ENCODE measurements at regions not wholly inside any gene's neighbourhood (a gene's known extent, or its start where the extent isn't known, plus 50 kb on each side); places are given as distances from the start of the nearest gene placed in this dataset.
"Not testable (repeated sequence)": the region's sequence is repeated elsewhere in the genome, so short reads cannot be mapped to it uniquely, and the experiment has no call there.

GRCh38 chr5:101461455-101461854 lies 558.4 kb upstream of the ST8SIA4 start:
- Histone ChIP-seq H2BK12ac (ENCODE audit: low read length) (no peak overlapping the region), H3K27ac (ENCODE audit: low read depth, low read length) (no peak overlapping the region), H3K9ac (ENCODE audit: low read length) (no peak overlapping the region), H3K4me3 (ENCODE audit: low read depth, low read length) (no peak overlapping the region), H3K27me3 (ENCODE audit: insufficient read depth, low read length) (no peaks in the 10 kb centered on the region), H3K79me2 (ENCODE audit: control insufficient read depth, insufficient read depth, low read length, poor library complexity) (no peaks in the 10 kb centered on the region), H3K79me1 (ENCODE audit: low read length) (no peaks in the 10 kb centered on the region), H2BK120ac (ENCODE audit: insufficient read depth, low read length, poor library complexity) (no peak overlapping the region), H2AK5ac (ENCODE audit: low read length) (no peak overlapping the region), H2AFZ (ENCODE audit: insufficient read depth, low read length, poor library complexity) (no peak overlapping the region), H4K91ac (ENCODE audit: low read depth, low read length) (no peak overlapping the region), H4K8ac (ENCODE audit: low read depth, low read length) (no peak overlapping the region), H3K14ac (ENCODE audit: low read length) (no peak overlapping the region), H3K36me3 (ENCODE audit: control insufficient read depth in 1 of 2, insufficient read depth in 2 of 2, low read length in 2 of 2) (no peaks in the 10 kb centered on the region), H3K4ac (ENCODE audit: low read depth, low read length) (no peak overlapping the region), H2BK5ac (ENCODE audit: low read depth, low read length, poor library complexity) (no peak overlapping the region), H3K4me2 (ENCODE audit: low read length) (no peak overlapping the region), H3K4me1 (ENCODE audit: control insufficient read depth in 1 of 2, insufficient read depth in 2 of 2, low read length in 2 of 2) (no peaks in the 10 kb centered on the region), H4K12ac (ENCODE audit: low read depth, low read length) (no peak overlapping the region), H3K23ac (ENCODE audit: low read length) (no peak overlapping the region), H3K9me3 (ENCODE audit: insufficient read depth, low read depth, low read length) (no peaks in the 10 kb centered on the region), H3K18ac (ENCODE audit: low read length) (no peak overlapping the region)
- DNase-seq: no peak

- no peak overlapping the region for H2AK5ac ChIP-seq (ENCODE audit: low read length)
- H4K12ac ChIP-seq (ENCODE audit: low read depth, low read length): no peak overlapping the region
- no peak overlapping the region for H4K8ac ChIP-seq (ENCODE audit: low read depth, low read length)
- no peak overlapping the region for H3K4ac ChIP-seq (ENCODE audit: low read depth, low read length)
- WGBS (ENCODE audit: extremely low coverage, insufficient coverage, insufficient read length): no CpG with 5 or more reads among the region's 4 CpGs
- H3K79me2 ChIP-seq (ENCODE audit: control insufficient read depth, insufficient read depth, low read length, poor library complexity): no peaks in the 10 kb centered on the region
- no peak overlapping the region for H3K9ac ChIP-seq (ENCODE audit: low read length)
- no peaks in the 10 kb centered on the region for H3K79me1 ChIP-seq (ENCODE audit: low read length)
- DNase-seq: peak in 1 of 2 donors; percentile 10
- H3K14ac ChIP-seq (ENCODE audit: low read length): no peak overlapping the region
- H2BK5ac ChIP-seq (ENCODE audit: low read depth, low read length, poor library complexity): no peak overlapping the region
- H2AFZ ChIP-seq (ENCODE audit: insufficient read depth, low read length, poor library complexity): no peak overlapping the region
- H3K23ac ChIP-seq (ENCODE audit: low read length): no peak overlapping the region
- H3K4me3 ChIP-seq (ENCODE audit: low read depth, low read length): no peak overlapping the region
- H3K4me2 ChIP-seq (ENCODE audit: low read length): no peak overlapping the region
- no peaks in the 10 kb centered on the region for H3K9me3 ChIP-seq (ENCODE audit: insufficient read depth, low read depth, low read length)
- no peaks in the 10 kb centered on the region for H3K27me3 ChIP-seq (ENCODE audit: insufficient read depth, low read length)
- H3K36me3 ChIP-seq (ENCODE audit: control insufficient read depth in 1 of 2, insufficient read depth in 2 of 2, low read length in 2 of 2): no peaks in the 10 kb centered on the region
- H2BK120ac ChIP-seq (ENCODE audit: insufficient read depth, low read length, poor library complexity): no peak overlapping the region
- no peak overlapping the region for H3K27ac ChIP-seq (ENCODE audit: low read depth, low read length)
- no peak overlapping the region for H4K91ac ChIP-seq (ENCODE audit: low read depth, low read length)
- no peaks in the 10 kb centered on the region for H3K4me1 ChIP-seq (ENCODE audit: control insufficient read depth in 1 of 2, insufficient read depth in 2 of 2, low read length in 2 of 2)
- H3K18ac ChIP-seq (ENCODE audit: low read length): no peak overlapping the region
- H2BK12ac ChIP-seq (ENCODE audit: low read length): no peak overlapping the region
Measured at GRCh38 chr5:101458587-101458986, 555.5 kb upstream of the ST8SIA4 start.

DNA sequence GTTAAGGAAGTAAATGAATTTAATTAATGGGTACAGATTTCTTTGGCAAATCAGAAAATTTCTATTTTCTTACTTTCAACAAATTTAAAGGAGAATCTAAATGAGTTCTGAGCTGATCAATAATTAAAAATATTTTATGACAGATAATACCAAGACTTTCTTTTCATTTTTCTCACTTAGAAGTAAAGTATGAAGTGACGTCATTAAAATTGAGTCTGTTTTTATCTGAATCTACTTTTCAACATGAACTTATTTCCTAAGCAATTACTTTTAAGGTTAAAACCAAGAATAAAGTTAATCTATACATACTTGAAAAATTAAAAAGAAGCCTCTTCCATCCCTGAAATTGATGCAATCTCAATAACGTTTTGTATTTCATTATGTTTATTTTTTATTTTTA lies 552.8 kb upstream of the ST8SIA4 start:
- no peaks in the 10 kb centered on the region for H3K79me1 ChIP-seq (ENCODE audit: low read length)
- no peak for DNase-seq
- H3K23ac ChIP-seq (ENCODE audit: low read length): no peak overlapping the region
- H3K27ac ChIP-seq (ENCODE audit: low read depth, low read length): no peak overlapping the region
- no peak overlapping the region for H2BK120ac ChIP-seq (ENCODE audit: insufficient read depth, low read length, poor library complexity)
- H2AK5ac ChIP-seq (ENCODE audit: low read length): no peak overlapping the region
- no peaks in the 10 kb centered on the region for H3K27me3 ChIP-seq (ENCODE audit: insufficient read depth, low read length)
- H2BK5ac ChIP-seq (ENCODE audit: low read depth, low read length, poor library complexity): no peak overlapping the region
- no CpG with 5 or more reads among the region's 2 CpGs for WGBS (ENCODE audit: extremely low coverage, insufficient coverage, insufficient read length)
- H3K4ac ChIP-seq (ENCODE audit: low read depth, low read length): no peak overlapping the region
- no peak overlapping the region for H3K18ac ChIP-seq (ENCODE audit: low read length)
- no peak overlapping the region for H4K91ac ChIP-seq (ENCODE audit: low read depth, low read length)
- H3K4me1 ChIP-seq (ENCODE audit: control insufficient read depth in 1 of 2, insufficient read depth in 2 of 2, low read length in 2 of 2): no peaks in the 10 kb centered on the region
- no peak overlapping the region for H4K8ac ChIP-seq (ENCODE audit: low read depth, low read length)
- H4K12ac ChIP-seq (ENCODE audit: low read depth, low read length): no peak overlapping the region
- H3K79me2 ChIP-seq (ENCODE audit: control insufficient read depth, insufficient read depth, low read length, poor library complexity): no peaks in the 10 kb centered on the region
- H2AFZ ChIP-seq (ENCODE audit: insufficient read depth, low read length, poor library complexity): no peak overlapping the region
- H3K4me3 ChIP-seq (ENCODE audit: low read depth, low read length): no peak overlapping the region
- no peak overlapping the region for H3K9ac ChIP-seq (ENCODE audit: low read length)
- H2BK12ac ChIP-seq (ENCODE audit: low read length): no peak overlapping the region
- no peak overlapping the region for H3K4me2 ChIP-seq (ENCODE audit: low read length)
- H3K9me3 ChIP-seq (ENCODE audit: insufficient read depth, low read depth, low read length): no peaks in the 10 kb centered on the region
- no peak overlapping the region for H3K14ac ChIP-seq (ENCODE audit: low read length)
- no peaks in the 10 kb centered on the region for H3K36me3 ChIP-seq (ENCODE audit: control insufficient read depth in 1 of 2, insufficient read depth in 2 of 2, low read length in 2 of 2)

- Histone ChIP-seq H3K14ac (ENCODE audit: low read length) (no peak overlapping the region), H3K18ac (ENCODE audit: low read length) (no peak overlapping the region), H3K79me2 (ENCODE audit: control insufficient read depth, insufficient read depth, low read length, poor library complexity) (no peaks in the 10 kb centered on the region), H2BK5ac (ENCODE audit: low read depth, low read length, poor library complexity) (no peak overlapping the region), H3K9me3 (ENCODE audit: insufficient read depth, low read depth, low read length) (no peaks in the 10 kb centered on the region), H2AK5ac (ENCODE audit: low read length) (no peak overlapping the region), H4K12ac (ENCODE audit: low read depth, low read length) (no peak overlapping the region), H2BK12ac (ENCODE audit: low read length) (no peak overlapping the region), H4K8ac (ENCODE audit: low read depth, low read length) (no peak overlapping the region), H3K27me3 (ENCODE audit: insufficient read depth, low read length) (no peaks in the 10 kb centered on the region), H3K4me3 (ENCODE audit: low read depth, low read length) (no peak overlapping the region), H3K79me1 (ENCODE audit: low read length) (no peaks in the 10 kb centered on the region), H3K23ac (ENCODE audit: low read length) (no peak overlapping the region), H2BK120ac (ENCODE audit: insufficient read depth, low read length, poor library complexity) (no peak overlapping the region), H3K36me3 (ENCODE audit: control insufficient read depth in 1 of 2, insufficient read depth in 2 of 2, low read length in 2 of 2) (no peaks in the 10 kb centered on the region), H3K27ac (ENCODE audit: low read depth, low read length) (no peak overlapping the region), H3K4ac (ENCODE audit: low read depth, low read length) (no peak overlapping the region), H2AFZ (ENCODE audit: insufficient read depth, low read length, poor library complexity) (no peak overlapping the region), H3K4me2 (ENCODE audit: low read length) (no peak overlapping the region), H4K91ac (ENCODE audit: low read depth, low read length) (no peak overlapping the region), H3K9ac (ENCODE audit: low read length) (no peak overlapping the region), H3K4me1 (ENCODE audit: control insufficient read depth in 1 of 2, insufficient read depth in 2 of 2, low read length in 2 of 2) (no peaks in the 10 kb centered on the region)
- no CpG with 5 or more reads among the region's 1 CpG for WGBS (ENCODE audit: extremely low coverage, insufficient coverage, insufficient read length)
- no peak for DNase-seq
Measured at GRCh38 chr5:101455048-101455447, 552.0 kb upstream of the ST8SIA4 start.

DNA sequence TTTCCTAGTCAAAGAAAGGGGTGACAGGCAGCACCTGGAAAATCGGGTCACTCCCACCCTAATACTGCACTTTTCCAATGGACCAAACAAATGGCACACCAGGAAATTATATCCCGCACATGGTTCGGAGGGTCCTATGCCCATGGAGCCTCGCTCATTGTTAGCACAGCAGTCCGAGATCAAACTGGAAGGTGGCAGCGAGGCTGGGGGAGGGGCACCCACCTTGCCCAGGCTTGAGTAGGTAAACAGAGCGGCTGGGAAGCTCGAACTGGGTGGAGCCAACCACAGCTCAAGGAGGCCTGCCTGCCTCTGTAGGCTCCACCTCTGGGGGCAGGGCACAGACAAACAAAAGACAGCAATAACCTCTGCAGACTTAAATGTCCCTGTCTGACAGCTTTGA lies 539.2 kb upstream of the ST8SIA4 start:
- not testable (repeated sequence) for H2BK5ac ChIP-seq (ENCODE audit: low read depth, low read length, poor library complexity); H4K12ac ChIP-seq (ENCODE audit: low read depth, low read length); H3K79me2 ChIP-seq (ENCODE audit: control insufficient read depth, insufficient read depth, low read length, poor library complexity); H2BK12ac ChIP-seq (ENCODE audit: low read length); H3K4me2 ChIP-seq (ENCODE audit: low read length); H3K4me3 ChIP-seq (ENCODE audit: low read depth, low read length); H3K27me3 ChIP-seq (ENCODE audit: insufficient read depth, low read length); DNase-seq; H3K36me3 ChIP-seq (ENCODE audit: control insufficient read depth in 1 of 2, insufficient read depth in 2 of 2, low read length in 2 of 2); H3K4ac ChIP-seq (ENCODE audit: low read depth, low read length); H3K18ac ChIP-seq (ENCODE audit: low read length); H3K79me1 ChIP-seq (ENCODE audit: low read length); H2AFZ ChIP-seq (ENCODE audit: insufficient read depth, low read length, poor library complexity); H2AK5ac ChIP-seq (ENCODE audit: low read length); H4K8ac ChIP-seq (ENCODE audit: low read depth, low read length); H4K91ac ChIP-seq (ENCODE audit: low read depth, low read length); H3K27ac ChIP-seq (ENCODE audit: low read depth, low read length); H2BK120ac ChIP-seq (ENCODE audit: insufficient read depth, low read length, poor library complexity); H3K14ac ChIP-seq (ENCODE audit: low read length); H3K9ac ChIP-seq (ENCODE audit: low read length); H3K23ac ChIP-seq (ENCODE audit: low read length); H3K4me1 ChIP-seq (ENCODE audit: control insufficient read depth in 1 of 2, insufficient read depth in 2 of 2, low read length in 2 of 2); H3K9me3 ChIP-seq (ENCODE audit: insufficient read depth, low read depth, low read length)
- WGBS (ENCODE audit: extremely low coverage, insufficient coverage, insufficient read length): no CpG with 5 or more reads among the region's 8 CpGs

Data from trophoblast cell (in vitro differentiated cells and primary cell).